HFFc6 (cell line): ENCODE measurements at regions not wholly inside any gene's neighbourhood (a gene's known extent, or its start where the extent isn't known, plus 50 kb on each side); places are given as distances from the start of the nearest gene placed in this dataset. TPM values are rescaled to one million over a fixed set of nuclear protein-coding genes. Genes with fewer than 3 reads are reported as not detected.

Source experiments
- DNase-seq: peaks from one replicate; pipeline ENCODE4 v3.0.0-alpha.2; 2018
- H3K27ac Mint-ChIP-seq: 2 replicates; pipeline ENCODE4 v1.8.0; 2020; ENCODE audit warnings: mild to moderate bottlenecking, mixed read lengths
- H3K27me3 Mint-ChIP-seq: 2 replicates; pipeline ENCODE4 v1.8.0; 2021; ENCODE audit warnings: mild to moderate bottlenecking, moderate library complexity, mixed read lengths; ENCODE audit not compliant: insufficient read depth
- H3K36me3 Mint-ChIP-seq: 2 replicates; pipeline ENCODE4 v1.8.0; 2021; ENCODE audit warnings: low read depth, mixed read lengths
- H3K4me1 Mint-ChIP-seq: 2 replicates; pipeline ENCODE4 v1.8.0; 2020; ENCODE audit warnings: low read depth, mixed read lengths
- H3K4me3 Mint-ChIP-seq: 2 replicates; pipeline ENCODE4 v1.8.0; 2020; ENCODE audit warnings: mild to moderate bottlenecking, moderate library complexity, mixed read lengths
- H3K9me3 Mint-ChIP-seq: 2 replicates; pipeline ENCODE4 v1.8.0; 2020; ENCODE audit warnings: mild to moderate bottlenecking, mixed read lengths
- CTCF ChIP-seq: fragments of 200-600 bp; sonication (generic); IDR thresholded peaks from 2 replicates; pipeline ENCODE4 v1.5.0; 2021; ENCODE audit warnings: antibody characterized with exemption, mild to moderate bottlenecking
- microRNA-seq: library from miRNA; unstranded; fragments of <30 nt; microRNA quantifications from one replicate; pipeline ENCODE4, GENCODE V29; 2019

GRCh38 chr15:36527235-36528162 is 51.9 kb upstream of the CDIN1 start:
- H3K36me3 Mint-ChIP-seq = no peaks in the 10 kb centered on the region
- H3K9me3 Mint-ChIP-seq = no peaks in the 10 kb centered on the region
- H3K27me3 Mint-ChIP-seq = no peaks in the 10 kb centered on the region; the same call in 1 of the 2 replicates
- no peak overlapping the region for H3K27ac Mint-ChIP-seq
- DNase-seq = no peak
- no peak overlapping the region for H3K4me3 Mint-ChIP-seq
- H3K4me1 Mint-ChIP-seq = peaks cover 10% of the 10 kb centered on the region
- no peak for TF ChIP-seq CTCF

DNA sequence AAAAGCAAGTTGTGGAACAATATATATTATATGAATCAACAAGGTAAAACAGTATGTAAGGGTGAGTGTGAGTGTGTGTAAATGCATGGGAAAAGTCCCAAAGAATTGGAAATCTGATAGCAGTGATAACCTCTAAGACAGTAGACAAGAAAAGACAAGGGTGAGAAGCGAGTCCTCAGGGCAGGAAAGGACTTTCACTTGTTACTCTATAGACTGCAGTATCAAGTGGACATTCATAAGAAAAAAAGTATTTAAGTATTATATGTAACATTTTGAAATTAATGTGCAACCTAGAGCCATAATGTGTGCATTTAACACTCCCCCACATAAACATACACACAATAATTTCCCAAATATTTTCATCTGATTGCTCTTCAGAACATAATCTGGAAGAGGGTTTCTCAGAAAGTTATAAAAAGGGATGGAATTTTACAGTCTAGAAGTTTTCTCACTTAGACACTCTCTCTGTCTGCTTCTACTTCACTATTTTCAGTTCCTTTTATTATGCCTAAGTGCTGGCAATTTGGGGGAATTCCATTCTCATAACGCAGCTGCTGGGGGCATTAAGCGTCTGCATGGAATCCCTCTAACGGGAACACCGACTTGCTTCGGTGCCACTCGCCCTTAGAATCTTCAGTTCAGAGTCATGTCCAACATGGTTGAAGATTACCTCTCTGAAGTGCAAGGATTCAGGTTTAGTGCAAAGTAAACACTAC is 50.0 kb upstream of the CDIN1 start:
- H3K4me3 Mint-ChIP-seq = no peak overlapping the region
- H3K36me3 Mint-ChIP-seq = no peaks in the 10 kb centered on the region
- H3K27me3 Mint-ChIP-seq = no peaks in the 10 kb centered on the region; the same call in 1 of the 2 replicates
- no peak overlapping the region for H3K27ac Mint-ChIP-seq
- H3K9me3 Mint-ChIP-seq = no peaks in the 10 kb centered on the region
- DNase-seq = no peak
- peaks cover 10% of the 10 kb centered on the region for H3K4me1 Mint-ChIP-seq
- no peak for TF ChIP-seq CTCF

Small RNA genes lying in the stretch of these regions (microRNA-seq; reads per million reads assigned to microRNA genes)
- not detected for gene MIR4510
